Central memory CD4-positive, alpha-beta T cell (primary cell): ENCODE measurements at regions not wholly inside any gene's neighbourhood (a gene's known extent, or its start where the extent isn't known, plus 50 kb on each side); places are given as distances from the start of the nearest gene placed in this dataset.
"Not testable (repeated sequence)": the region's sequence is repeated elsewhere in the genome, so short reads cannot be mapped to it uniquely, and the experiment has no call there.

Source experiments
- DNase-seq: peaks from one replicate; pipeline ENCODE4 v3.0.0; 2022

GRCh38 chr18:47399475-47399874, 148.0 kb upstream of the SKOR2 start:
- DNase-seq, result no peak

DNA sequence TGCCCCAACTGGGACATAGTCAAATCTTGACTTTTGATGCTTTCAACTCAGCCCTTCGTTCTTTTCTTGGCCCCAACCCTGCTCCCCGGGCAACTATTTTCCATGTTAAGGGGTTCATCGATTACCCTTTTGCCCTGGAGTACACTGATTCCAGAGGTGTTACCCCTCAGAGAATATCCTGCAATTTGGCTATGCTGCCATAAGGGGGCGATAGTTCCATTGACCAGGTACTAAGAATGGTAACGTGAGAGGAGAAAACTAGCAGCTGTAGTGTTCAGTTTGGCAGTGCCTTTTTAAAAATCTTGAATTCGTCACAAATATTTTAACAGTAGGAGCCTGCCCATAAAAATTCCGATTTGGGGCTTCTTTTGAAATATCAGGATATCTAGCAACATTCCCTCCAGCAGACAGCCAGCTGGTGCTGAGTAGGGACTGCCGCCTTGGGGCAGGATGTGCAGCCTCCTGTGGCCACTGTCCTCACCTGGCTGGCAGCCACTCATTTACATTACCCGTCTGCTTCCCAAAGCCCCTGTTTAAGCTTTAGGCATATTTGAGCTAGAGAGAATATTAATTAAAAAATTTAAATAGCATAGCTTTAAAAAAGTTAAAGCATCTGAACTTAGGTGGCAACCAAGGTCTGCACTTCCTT, 146.3 kb upstream of the SKOR2 start:
- DNase-seq, result no peak

DNA sequence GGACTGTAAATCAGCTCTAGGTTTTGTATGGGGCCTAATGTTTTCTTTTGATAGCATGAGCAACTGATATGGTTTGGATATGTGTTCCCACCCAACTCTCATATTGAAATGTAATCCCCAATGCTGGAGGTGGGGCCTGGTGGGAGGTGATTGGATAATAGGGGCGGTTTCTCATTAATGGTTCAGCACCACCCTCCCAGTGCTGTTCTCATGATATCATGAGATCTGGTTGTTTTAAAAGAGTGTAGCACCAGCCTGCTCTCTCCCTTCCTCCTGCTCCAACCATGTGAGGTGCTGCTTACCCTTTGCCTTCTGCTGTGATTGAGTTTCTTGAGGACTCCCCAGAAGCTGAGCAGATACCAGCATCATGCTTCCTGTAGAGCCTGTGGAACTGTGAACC, 140.2 kb upstream of the SKOR2 start:
- DNase-seq, result no peak

- DNase-seq, result no peak
These were observed 139.1 kb upstream of the SKOR2 start for GRCh38 chr18:47390410-47391024.

GRCh38 chr18:47389210-47389609, 137.8 kb upstream of the SKOR2 start:
- DNase-seq, result no peak

- no peak for DNase-seq
These were observed 136.4 kb upstream of the SKOR2 start for GRCh38 chr18:47387864-47388263.

DNA sequence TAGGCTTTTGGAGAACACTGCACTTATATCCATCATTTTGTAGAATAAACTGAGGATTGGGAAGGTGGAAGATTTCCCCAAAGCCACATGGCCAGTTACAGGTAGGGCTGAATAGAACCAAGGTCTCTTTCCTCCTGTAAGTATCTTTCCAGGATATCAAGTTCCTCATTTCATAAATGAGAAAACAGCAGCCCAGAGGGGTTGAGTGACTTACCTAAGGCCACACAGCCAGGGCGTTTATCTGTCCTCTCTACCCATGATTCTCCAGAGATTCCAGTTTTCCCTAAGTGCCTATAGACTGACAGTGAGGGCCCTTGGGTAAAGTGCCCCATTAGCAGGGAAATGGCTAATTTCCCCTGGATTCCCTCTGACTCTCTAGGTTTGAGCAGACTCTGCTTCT, 132.3 kb upstream of the SKOR2 start:
- DNase-seq, result no peak

- no peak for DNase-seq
These were observed 130.6 kb upstream of the SKOR2 start for GRCh38 chr18:47381975-47382570.

GRCh38 chr18:47380153-47380552, 128.7 kb upstream of the SKOR2 start:
- no peak for DNase-seq

GRCh38 chr18:47373465-47373864, 122.0 kb upstream of the SKOR2 start:
- no peak for DNase-seq

GRCh38 chr18:47370052-47370451, 118.6 kb upstream of the SKOR2 start:
- DNase-seq, result no peak

DNA sequence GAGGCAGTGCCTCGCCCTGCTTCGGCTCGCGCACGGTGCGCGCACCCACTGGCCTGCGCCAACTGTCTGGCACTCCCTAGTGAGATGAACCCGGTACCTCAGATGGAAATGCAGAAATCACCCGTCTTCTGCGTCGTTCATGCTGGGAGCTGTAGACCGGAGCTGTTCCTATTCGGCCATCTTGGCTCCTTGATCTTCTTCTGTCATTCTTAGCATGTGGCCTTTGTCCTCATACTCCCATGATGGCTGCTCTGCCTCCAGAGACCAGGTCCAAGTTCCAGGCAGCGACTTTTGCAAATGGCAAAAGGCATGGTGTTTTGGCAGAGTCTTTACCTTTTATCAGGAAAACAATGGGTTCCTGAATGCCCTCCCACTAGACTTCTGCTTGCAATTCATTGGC, 102.6 kb upstream of the SKOR2 start:
- not testable (repeated sequence) for DNase-seq

- no peak for DNase-seq
These were observed 94.6 kb upstream of the SKOR2 start for GRCh38 chr18:47346016-47346415.

DNA sequence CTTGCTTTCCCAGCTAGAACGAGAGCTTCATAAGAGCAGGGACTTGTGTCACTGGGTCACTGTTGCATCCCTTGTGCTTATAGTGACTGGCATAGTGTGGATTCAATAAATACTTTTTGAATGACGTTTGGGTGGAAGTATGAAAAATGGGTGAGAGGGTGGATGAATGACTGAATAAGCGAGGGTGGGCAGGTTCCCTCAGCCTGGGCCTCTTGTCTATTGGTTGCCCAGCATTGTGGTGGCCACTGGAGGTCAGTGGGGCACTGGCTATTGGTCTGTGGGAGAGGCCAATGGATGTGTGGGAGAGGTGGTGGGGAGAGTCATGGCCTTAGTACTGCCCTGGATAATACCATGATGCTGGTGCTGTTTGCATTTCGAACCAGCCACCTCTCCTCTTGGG, 93.8 kb upstream of the SKOR2 start:
- DNase-seq, result no peak

GRCh38 chr18:47343291-47343690, 91.8 kb upstream of the SKOR2 start:
- DNase-seq, result no peak

DNA sequence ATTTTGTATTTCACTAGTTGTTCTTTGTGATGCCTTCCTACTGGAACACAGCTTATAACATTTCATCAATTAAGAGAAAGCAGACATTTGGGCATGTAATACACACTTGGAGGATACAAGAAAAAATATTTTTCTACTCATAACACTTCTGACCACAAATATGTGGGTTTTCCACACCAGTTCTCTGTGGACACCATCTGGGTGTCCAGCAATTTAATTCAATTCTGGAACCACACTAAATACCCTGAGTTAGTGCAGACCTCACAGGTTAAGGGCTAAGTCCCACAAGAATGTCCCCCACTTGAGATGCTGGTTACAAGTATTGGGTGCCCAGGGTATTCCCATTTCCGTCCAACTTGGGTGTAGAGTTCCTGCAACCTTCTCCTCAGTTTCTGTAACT, 91.1 kb upstream of the SKOR2 start:
- DNase-seq, result no peak

DNA sequence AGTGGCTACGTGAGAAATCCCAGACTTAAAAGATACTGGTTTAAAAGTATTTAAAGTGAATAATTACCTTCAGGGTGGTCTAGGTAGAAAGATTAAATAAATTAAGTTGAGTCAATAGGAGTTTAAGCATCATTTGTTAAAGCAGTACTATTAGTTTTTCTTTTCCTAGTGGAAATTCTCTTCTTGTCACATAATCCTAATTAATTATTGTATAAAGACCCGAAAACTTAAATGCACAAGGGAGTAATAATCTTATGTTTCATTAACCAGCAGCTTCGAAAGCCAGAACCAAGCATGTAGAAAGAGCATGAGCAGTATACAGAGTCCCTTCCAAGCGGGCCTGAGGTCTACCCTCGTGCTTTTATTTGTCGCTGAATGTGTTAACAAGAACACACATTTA, 90.2 kb upstream of the SKOR2 start:
- no peak for DNase-seq

DNA sequence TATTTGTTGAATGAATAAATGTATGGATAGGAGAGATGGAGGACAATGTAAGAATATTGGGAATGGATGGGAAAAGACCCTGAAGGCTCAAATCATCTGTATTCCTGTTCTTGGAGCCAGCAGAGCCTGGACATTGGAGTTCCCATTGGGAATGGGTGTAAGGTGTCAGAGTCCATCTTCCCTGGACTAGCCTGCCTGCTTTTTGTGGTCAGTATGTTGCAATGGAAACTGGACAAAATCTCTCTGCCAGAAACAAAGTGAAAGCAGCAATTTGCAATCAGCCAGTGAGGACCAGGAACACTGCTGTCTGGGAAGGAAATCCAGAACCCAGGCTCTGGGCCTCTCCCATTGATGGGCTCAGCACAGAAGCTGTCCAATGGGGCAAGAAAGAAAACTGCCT, 83.5 kb upstream of the SKOR2 start:
- no peak for DNase-seq

DNA sequence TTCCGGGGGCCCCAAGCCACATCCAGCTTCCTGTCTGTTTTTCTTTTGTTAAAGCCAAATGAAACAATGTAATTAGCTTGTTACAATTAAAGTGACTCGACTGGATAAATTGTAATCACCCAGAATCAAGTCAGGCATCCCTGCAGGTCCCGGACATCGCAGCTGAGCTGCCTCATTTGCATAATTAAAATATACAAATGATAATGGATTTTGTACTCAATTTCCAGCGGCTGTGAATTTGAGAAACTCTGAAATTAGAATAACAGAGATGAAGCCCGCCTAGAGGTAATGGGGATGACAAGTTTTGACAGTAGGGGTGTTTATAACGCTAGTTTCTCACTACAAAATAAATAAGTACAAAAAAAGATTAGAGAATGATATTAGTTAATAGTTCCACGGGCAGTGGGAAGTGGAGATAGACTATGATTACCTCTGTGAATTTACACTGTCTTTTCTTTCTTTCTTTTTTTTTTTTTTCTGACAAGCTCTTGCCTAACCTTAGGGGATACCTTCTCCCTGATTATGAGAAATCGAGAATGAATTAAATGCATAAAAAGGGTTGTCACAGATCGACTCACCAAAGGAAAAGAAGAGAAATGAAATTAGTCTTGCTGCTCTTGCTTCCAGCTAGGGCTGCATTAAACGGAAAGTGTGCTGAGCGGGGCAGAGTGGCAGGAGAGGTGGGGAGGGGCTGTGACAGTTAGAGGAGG, 82.6 kb upstream of the SKOR2 start:
- DNase-seq, result no peak

GRCh38 chr18:47331641-47332040, 80.2 kb upstream of the SKOR2 start:
- no peak for DNase-seq

DNA sequence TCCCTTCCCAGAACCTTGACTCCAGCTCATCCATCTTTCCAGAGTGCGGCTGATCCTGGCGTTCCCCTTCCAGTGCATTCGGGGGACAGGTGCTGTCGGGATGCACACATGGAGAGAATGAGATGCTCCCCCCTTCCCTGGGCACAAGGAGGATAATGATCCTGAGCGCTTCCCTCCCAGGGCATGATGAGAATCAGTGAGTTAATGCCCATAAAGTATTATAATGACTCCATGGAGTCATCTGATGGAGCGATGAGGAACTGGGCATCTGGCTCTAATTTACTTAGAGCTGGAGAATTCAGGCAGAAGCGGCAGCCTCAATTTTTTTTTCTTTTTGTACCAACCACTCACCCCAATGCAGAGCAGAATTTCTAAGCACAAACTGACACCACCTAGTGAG, 79.6 kb upstream of the SKOR2 start:
- DNase-seq, result no peak

- no peak for DNase-seq
These were observed 71.7 kb upstream of the SKOR2 start for GRCh38 chr18:47323158-47323557.

DNA sequence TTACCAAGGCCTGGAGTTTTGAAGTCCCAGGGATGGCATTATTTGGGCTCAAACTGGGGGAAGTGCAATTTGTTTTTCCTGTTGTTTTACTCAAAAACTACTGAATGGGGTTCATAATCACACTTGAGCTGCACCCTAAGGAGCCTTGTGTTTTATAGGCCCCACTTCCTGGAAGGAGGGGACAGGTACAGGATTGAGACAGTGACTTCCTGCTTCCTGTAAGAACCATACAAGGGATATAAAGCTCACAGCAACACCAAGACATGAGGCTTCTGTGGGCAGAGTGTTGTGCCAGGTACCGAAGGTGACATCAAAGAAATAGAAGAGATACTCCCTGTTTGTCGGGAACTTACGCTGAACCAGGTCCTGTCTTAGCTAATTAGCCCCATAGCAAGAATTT, 70.4 kb upstream of the SKOR2 start:
- DNase-seq, result no peak
